HCT116 (cell line): ENCODE measurements at regions not wholly inside any gene's neighbourhood (a gene's known extent, or its start where the extent isn't known, plus 50 kb on each side); places are given as distances from the start of the nearest gene placed in this dataset.

Source experiments
- ATAC-seq: fragments of 200-7000 bp; cut with Tn5 transposase; 2 replicates; pipeline ENCODE4 v1.9.1; 2020; ENCODE audit warnings: mild to moderate bottlenecking, moderate library complexity
- BruUV-seq: library from RNA; stranded (reverse); fragments of 400-500 nt; replicated peaks from 2 replicates; lab custom pipeline; 2021; lab: Mats Ljungman, UMichigan
- CTCF ChIA-PET: fragments of 300-600 bp; sonication (Branson Sonifier 250); formaldehyde crosslinking; loops from one replicate; lab custom pipeline; 2021; ENCODE audit warnings: antibody characterized with exemption; lab: Charles Lee
- POLR2A ChIA-PET: fragments of 300-600, 350-600 bp; sonication (Branson Sonifier 250); formaldehyde crosslinking; loops from one replicate; lab custom pipeline; 2021; ENCODE audit warnings: antibody characterized with exemption; lab: Charles Lee
- RAD21 ChIA-PET, 2 experiments: fragments of 300-600 bp; sonication (Branson Sonifier 250); formaldehyde crosslinking; loops; one replicate each; lab custom pipeline; 2023; ENCODE audit warnings: low total read pairs in 2 of 2; ENCODE audit not compliant: uncharacterized antibody in 2 of 2, unreplicated experiment in 2 of 2, low non-redundant PET in 1 of 2; lab: Charles Lee
- DNase-seq: peaks from one replicate; pipeline ENCODE4 v3.0.0-alpha.2; 2010; ENCODE audit warnings: low read depth, low spot score
- H2AFZ ChIP-seq: fragments of 200-600 bp; shearing (Covaris generic), sonication (generic); 2 replicates; pipeline ENCODE4 v1.6.1; 2017; ENCODE audit warnings: low read depth, mixed run types, mixed read lengths, antibody characterized with exemption, low read length; ENCODE audit not compliant: poor library complexity, severe bottlenecking
- H3K27ac ChIP-seq: 2 replicates; pipeline ENCODE4 v1.5.1; 2012; ENCODE audit warnings: low read depth, low read length
- H3K27me3 ChIP-seq: fragments of 200-600 bp; sonication (generic); 2 replicates; pipeline ENCODE4 v1.6.1; 2016; ENCODE audit warnings: mixed run types, low read length, mixed read lengths; ENCODE audit not compliant: insufficient read depth
- H3K36me3 ChIP-seq, 2 experiments: fragments of 200-500 bp in 1 of 2; fragments of 200-600 bp in 1 of 2; sonication (Bioruptor generic) in 1 of 2; sonication (generic) in 1 of 2; 2 replicates each; pipeline versions ENCODE4 v1.5.1 to v1.6.1; 2014 to 2016; ENCODE audit warnings: low read length in 2 of 2, inconsistent platforms in 1 of 2, mixed read lengths in 1 of 2, mixed run types in 1 of 2; ENCODE audit not compliant: insufficient read depth in 2 of 2, control insufficient read depth in 1 of 2
- H3K4me1 ChIP-seq, 2 experiments: fragments of 200-600 bp in 1 of 2; sonication (generic) in 1 of 2; 2 replicates each; pipeline versions ENCODE4 v1.5.1 to v1.6.1; 2012 to 2017; ENCODE audit warnings: low read length in 2 of 2, inconsistent platforms in 1 of 2, mild to moderate bottlenecking in 1 of 2, mixed read lengths in 1 of 2, mixed run types in 1 of 2, moderate library complexity in 1 of 2; ENCODE audit not compliant: insufficient read depth in 2 of 2, control insufficient read depth in 1 of 2
- H3K4me2 ChIP-seq: fragments of 200-600 bp; sonication (generic); 2 replicates; pipeline ENCODE4 v1.6.1; 2017; ENCODE audit warnings: mixed run types, low read length, mixed read lengths
- H3K4me3 ChIP-seq, 2 experiments: fragments of 200-600 bp in 1 of 2; sonication (generic) in 1 of 2; replicated peaks in 1 of 2; 2 replicates each; pipeline ENCODE4 v1.5.1; 2011 to 2016; ENCODE audit warnings: low read length in 2 of 2, control low read depth in 1 of 2, low read depth in 1 of 2, mild to moderate bottlenecking in 1 of 2, mixed read lengths in 1 of 2, mixed run types in 1 of 2
- H3K79me2 ChIP-seq: fragments of 200-600 bp; sonication (generic); 2 replicates; pipeline ENCODE4 v1.6.1; 2017; ENCODE audit warnings: mild to moderate bottlenecking, mixed run types, low read length, moderate library complexity, mixed read lengths; ENCODE audit not compliant: insufficient read depth
- H3K9ac ChIP-seq: fragments of 200-600 bp; sonication (generic); 2 replicates; pipeline ENCODE4 v1.6.1; 2016; ENCODE audit warnings: low read length, mixed read lengths
- H3K9me2 ChIP-seq: fragments of 200-600 bp; sonication (generic), shearing (Covaris generic); 2 replicates; pipeline ENCODE4 v1.6.1; 2017; ENCODE audit warnings: mixed run types, mild to moderate bottlenecking, moderate library complexity; ENCODE audit not compliant: insufficient read depth
- H3K9me3 ChIP-seq, 2 experiments: fragments of 200-500 bp in 1 of 2; fragments of 200-600 bp in 1 of 2; sonication (Bioruptor generic) in 1 of 2; sonication (generic) in 1 of 2; 2 replicates each; pipeline ENCODE4 v1.6.1; 2014 to 2017; ENCODE audit warnings: low read length in 2 of 2, mixed read lengths in 2 of 2, inconsistent platforms in 1 of 2, low read depth in 1 of 2, mild to moderate bottlenecking in 1 of 2, mixed run types in 1 of 2, moderate library complexity in 1 of 2; ENCODE audit not compliant: control insufficient read depth in 1 of 2, insufficient read depth in 1 of 2
- H4K20me1 ChIP-seq: fragments of 200-600 bp; sonication (generic), shearing (Covaris generic); 2 replicates; pipeline ENCODE4 v1.6.1; 2017; ENCODE audit warnings: mixed run types, mild to moderate bottlenecking, moderate library complexity; ENCODE audit not compliant: insufficient read depth
- CBX3 ChIP-seq: IDR thresholded peaks from 2 replicates; pipeline ENCODE4 v1.6.1; 2012; ENCODE audit warnings: low read depth
- CTCF ChIP-seq, 3 experiments: fragments of 200-600 bp in 1 of 3; sonication (generic) in 1 of 3; IDR thresholded peaks in 2 of 3; conservative IDR thresholded peaks in 1 of 3; 2 replicates each; pipeline ENCODE4 v1.5.1; 2012 to 2017; ENCODE audit warnings: low read depth in 2 of 3, low read length in 2 of 3, antibody characterized with exemption in 1 of 3, borderline replicate concordance in 1 of 3, control low read depth in 1 of 3, mild to moderate bottlenecking in 1 of 3, mixed read lengths in 1 of 3, mixed run types in 1 of 3, moderate library complexity in 1 of 3; ENCODE audit not compliant: insufficient read depth in 1 of 3
- EGR1 ChIP-seq: IDR thresholded peaks from 2 replicates; pipeline ENCODE4 v1.6.1; 2012; ENCODE audit warnings: low read depth
- ELF1 ChIP-seq: IDR thresholded peaks from 2 replicates; pipeline ENCODE4 v1.6.1; 2012; ENCODE audit warnings: low read depth, borderline replicate concordance
- FOSL1 ChIP-seq: IDR thresholded peaks from 2 replicates; pipeline ENCODE4 v1.6.1; 2012; ENCODE audit warnings: low read depth
- JUND ChIP-seq: IDR thresholded peaks from 2 replicates; pipeline ENCODE4 v1.6.1; 2012
- POLR2A ChIP-seq: IDR thresholded peaks from 2 replicates; pipeline ENCODE4 v1.7.0; 2011; ENCODE audit warnings: borderline replicate concordance; ENCODE audit not compliant: insufficient read depth, insufficient read length; ENCODE audit errors: extremely low read depth
- POLR2AphosphoS5 ChIP-seq: IDR thresholded peaks from 2 replicates; pipeline ENCODE4 v1.6.1; 2011; ENCODE audit warnings: mild to moderate bottlenecking, low read depth, low read length, moderate library complexity
- SIN3A ChIP-seq: IDR thresholded peaks from 2 replicates; pipeline ENCODE4 v1.6.1; 2012; ENCODE audit warnings: low read depth
- SP1 ChIP-seq: IDR thresholded peaks from 2 replicates; pipeline ENCODE4 v1.6.1; 2012; ENCODE audit warnings: low read depth
- SRF ChIP-seq: IDR thresholded peaks from 2 replicates; pipeline ENCODE4 v1.6.1; 2012; ENCODE audit warnings: low read depth
- YY1 ChIP-seq: IDR thresholded peaks from 2 replicates; pipeline ENCODE4 v1.6.1; 2011; ENCODE audit warnings: low read length, low read depth, moderate library complexity, mild to moderate bottlenecking; ENCODE audit not compliant: insufficient replicate concordance; ENCODE audit errors: extremely low read depth
- ZBTB33 ChIP-seq: IDR thresholded peaks from 2 replicates; pipeline ENCODE4 v1.6.1; 2011; ENCODE audit warnings: mild to moderate bottlenecking, low read length, moderate library complexity; ENCODE audit not compliant: insufficient replicate concordance; ENCODE audit errors: extremely low read depth
- ZFX ChIP-seq: fragments of 450-650 bp; IDR thresholded peaks from 2 replicates; pipeline ENCODE4 v1.6.1; 2017
- ZNF274 ChIP-seq: fragments of 200-500 bp; sonication (Bioruptor generic); IDR thresholded peaks from 2 replicates; pipeline ENCODE4 v1.6.1; 2014; ENCODE audit warnings: mild to moderate bottlenecking, low read depth, low read length, inconsistent platforms
- intact Hi-C: fragments of 100-400 bp; cut with micrococcal nuclease; formaldehyde crosslinking; loops from 2 replicates; pipeline ENCODE4 v1.10.0; 2022

GRCh38 chr6:25083784-25084507 is 148.2 kb upstream of the RIPOR2 start:
- peaks cover 6% of the 10 kb centered on the region; the same call in 1 of the 2 replicates for H3K27me3 ChIP-seq
- no peaks in the 10 kb centered on the region for H3K36me3 ChIP-seq
- CTCF ChIA-PET = interaction anchor here (0.6 kb wide), 1 partner anchor 91 kb away, joined by 3 read pairs; no protein-coding TSS in a partner anchor
- H3K4me3 ChIP-seq = no peak overlapping the region
- POLR2A ChIA-PET = no interaction called here
- no peak overlapping the region for H3K4me2 ChIP-seq
- TF ChIP-seq CBX3 = no peak
- no peak for TF ChIP-seq ZNF274
- no peak for TF ChIP-seq SP1
- no peak overlapping the region for H3K9ac ChIP-seq
- H3K9me3 ChIP-seq = no peaks in the 10 kb centered on the region
- H2AFZ ChIP-seq = no peak overlapping the region
- H3K9me2 ChIP-seq = no peaks in the 10 kb centered on the region
- DNase-seq (no peak), ATAC-seq (no peak)
- RAD21 ChIA-PET = no interaction called here
- no peaks in the 10 kb centered on the region for H3K79me2 ChIP-seq
- H3K27ac ChIP-seq = no peak overlapping the region
- no peaks in the 10 kb centered on the region for H3K4me1 ChIP-seq
- intact Hi-C loops = no loop called here
- no peaks in the 10 kb centered on the region for H4K20me1 ChIP-seq
- BruUV-seq = no TSS peak

- Histone ChIP-seq H3K4me1 (no peaks in the 10 kb centered on the region), H3K4me3 (no peak overlapping the region), H3K36me3 (no peaks in the 10 kb centered on the region), H3K4me2 (no peak overlapping the region), H3K27me3 (peaks cover 6% of the 10 kb centered on the region; the same call in 1 of the 2 replicates), H3K9me2 (no peaks in the 10 kb centered on the region), H3K27ac (no peak overlapping the region), H2AFZ (no peak overlapping the region), H3K9ac (no peak overlapping the region), H3K9me3 (no peaks in the 10 kb centered on the region), H3K79me2 (no peaks in the 10 kb centered on the region), H4K20me1 (no peaks in the 10 kb centered on the region)
- no peak for DNase-seq
- no TSS peak for BruUV-seq
- ATAC-seq = no peak
- ChIA-PET CTCF (interaction anchor here (0.6 kb wide), 1 partner anchor 91 kb away, joined by 3 read pairs; no protein-coding TSS in a partner anchor), POLR2A (no interaction called here), RAD21 (no interaction called here)
- intact Hi-C loops = no loop called here
- no peak for TF ChIP-seq CTCF (IDR thresholded peaks at IDR 0.05 in 2 of 3, conservative IDR thresholded peaks at IDR 0.05 in 1 of 3; ENCODE audit: borderline replicate concordance in 1 of 3, insufficient read depth in 1 of 3, low read depth in 2 of 3, low read length in 2 of 3)
- no peak for TF ChIP-seq SIN3A
- TF ChIP-seq POLR2AphosphoS5 = no peak
- no peak for TF ChIP-seq YY1
- TF ChIP-seq EGR1 = no peak
- no peak for TF ChIP-seq ELF1
- TF ChIP-seq ZBTB33 = no peak
- TF ChIP-seq FOSL1 = no peak
- TF ChIP-seq ZFX = no peak
- TF ChIP-seq POLR2A = no peak
- TF ChIP-seq CBX3 = no peak
- TF ChIP-seq SRF = no peak
- no peak for TF ChIP-seq JUND
- TF ChIP-seq SP1 = no peak
Observed at GRCh38 chr6:25084508-25084833, 148.7 kb upstream of the RIPOR2 start.
